T-helper 2 cell (primary cell): ENCODE measurements at regions not wholly inside any gene's neighbourhood (a gene's known extent, or its start where the extent isn't known, plus 50 kb on each side); places are given as distances from the start of the nearest gene placed in this dataset.

Source experiments
- DNase-seq, 5 experiments: peaks; one replicate each; pipeline versions ENCODE4 v3.0.0 to v3.0.0-alpha.2; 2012 to 2022

DNA sequence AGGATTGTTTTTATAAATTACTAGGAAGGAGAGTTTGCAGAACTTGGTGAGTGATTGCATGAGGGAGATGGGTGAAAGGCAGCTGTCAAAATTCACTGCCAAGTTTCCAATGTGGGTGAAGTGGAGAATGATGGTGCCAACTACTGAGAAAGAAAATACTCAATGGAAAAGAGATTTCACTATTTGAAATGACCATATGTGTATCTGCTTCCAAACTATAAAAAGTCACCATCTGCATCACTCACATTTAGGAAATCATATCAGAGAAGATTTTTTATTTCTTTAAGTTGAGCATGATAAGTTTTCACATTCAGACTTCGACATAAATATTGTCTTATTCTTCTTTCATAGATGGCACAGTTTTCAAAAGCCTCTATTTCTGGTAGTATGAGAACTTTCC, 570.0 kb upstream of the DSEL start:
- DNase-seq = no peak

DNA sequence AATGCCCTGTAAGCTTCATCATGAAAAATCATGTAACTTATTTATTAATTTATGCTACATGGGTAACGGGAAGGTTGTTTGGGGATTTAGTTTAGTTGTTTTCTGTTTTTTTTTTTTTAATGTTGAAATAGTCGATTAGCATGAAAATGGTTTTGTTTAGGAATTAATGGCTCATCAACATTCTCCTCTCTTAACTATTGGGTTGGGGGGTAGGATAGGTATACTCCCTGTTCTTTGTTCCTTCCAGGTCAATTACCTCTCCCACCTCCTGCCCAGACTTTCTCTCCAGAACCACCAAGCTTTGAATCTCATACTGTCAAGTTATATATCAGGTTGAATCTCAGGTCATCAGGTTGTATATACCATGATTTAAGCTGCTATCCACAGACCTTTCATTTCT, 568.7 kb upstream of the DSEL start:
- DNase-seq = no peak

DNA sequence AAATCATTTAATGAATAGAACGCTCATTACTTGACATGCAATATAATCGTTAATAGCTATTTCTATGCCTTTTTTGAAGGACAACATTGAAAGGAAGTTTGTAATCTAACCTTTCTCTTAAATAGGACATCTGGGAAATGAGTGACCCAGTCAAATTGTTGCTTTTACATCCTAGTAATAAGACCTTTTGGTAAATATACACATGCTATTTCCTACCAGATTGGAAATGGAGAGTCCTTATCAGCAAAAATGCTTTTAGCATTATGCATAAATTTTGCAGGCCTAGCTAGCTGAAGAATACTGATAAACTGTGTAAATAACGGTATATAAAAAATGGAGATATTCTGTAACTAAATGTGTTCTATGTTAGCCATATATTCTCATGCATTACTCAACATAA, 567.3 kb upstream of the DSEL start:
- DNase-seq = no peak

DNA sequence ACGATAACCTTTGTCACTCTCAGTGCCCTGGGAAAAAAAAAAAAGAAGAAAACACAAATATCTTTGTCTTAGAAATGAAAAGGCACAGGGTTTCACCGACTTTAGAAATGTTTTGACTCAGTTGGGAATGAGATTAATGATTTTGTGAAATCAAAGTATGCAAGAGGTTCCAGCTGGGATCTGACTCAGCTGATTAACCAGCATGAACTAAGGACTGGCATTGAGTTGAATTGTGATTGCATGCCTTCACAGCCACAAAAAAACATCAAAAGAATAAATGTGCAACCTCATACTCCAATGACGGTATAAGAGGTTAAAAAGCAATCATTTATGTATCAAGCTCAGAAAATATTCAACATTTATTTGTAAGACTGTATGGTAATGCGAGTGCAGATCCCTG, 566.6 kb upstream of the DSEL start:
- DNase-seq = no peak

DNA sequence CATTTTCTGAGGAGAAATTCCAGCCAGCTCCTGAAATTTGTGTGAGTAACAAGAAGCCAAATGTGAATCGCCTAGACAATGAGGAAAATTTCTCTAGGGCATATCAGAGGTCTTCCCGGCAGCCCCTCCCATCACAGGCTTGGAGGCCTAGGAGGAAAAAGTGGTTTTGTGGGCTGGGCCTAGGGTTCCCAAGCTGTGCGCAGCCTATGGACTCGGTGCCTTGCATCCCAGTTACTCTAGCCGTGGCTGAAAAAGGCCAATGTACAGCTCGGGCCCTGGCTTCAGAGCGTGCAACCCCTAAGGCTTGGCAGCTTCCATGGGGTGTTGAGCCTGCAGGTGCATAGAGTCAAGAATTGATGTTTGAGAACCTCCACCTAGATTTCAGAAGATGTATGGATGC, 556.2 kb upstream of the DSEL start:
- DNase-seq = no peak

DNA sequence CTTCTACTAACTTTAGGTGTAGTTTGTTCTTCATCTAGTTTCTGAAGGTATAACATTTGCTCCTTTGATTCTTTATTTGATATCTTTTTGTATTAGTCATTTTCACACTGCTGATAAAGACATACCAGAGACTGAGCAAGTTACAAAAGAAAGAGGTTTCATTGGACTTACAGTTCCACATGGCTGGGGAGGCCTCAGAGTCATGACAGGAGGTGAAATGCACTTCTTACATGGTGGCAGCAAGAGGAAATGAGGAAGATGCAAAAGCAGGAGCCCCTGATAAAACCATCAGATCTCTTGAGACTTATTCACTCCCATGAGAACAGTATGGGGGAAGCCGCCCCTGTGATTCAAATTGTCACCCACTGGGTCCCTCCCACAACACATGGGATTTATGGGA, 544.4 kb upstream of the DSEL start:
- no peak for DNase-seq

DNA sequence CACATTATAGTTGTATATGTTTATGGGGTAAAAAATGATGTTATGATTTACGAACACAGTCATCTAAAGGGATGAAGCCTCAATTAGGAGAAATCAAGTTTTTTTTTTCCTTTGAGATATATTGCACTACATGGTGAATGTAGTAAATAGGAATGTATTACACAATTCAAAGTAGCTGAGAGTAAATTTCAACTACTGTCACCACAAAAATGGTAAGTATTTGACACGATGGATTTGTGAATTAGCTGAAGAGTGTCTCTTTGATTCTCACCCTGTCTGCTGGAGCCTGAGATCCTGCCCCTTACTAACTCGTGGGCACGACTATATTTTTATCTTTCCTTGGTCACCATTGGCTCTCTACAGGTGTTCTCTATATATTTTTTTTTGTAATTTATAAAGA, 540.4 kb upstream of the DSEL start:
- DNase-seq = no peak

DNA sequence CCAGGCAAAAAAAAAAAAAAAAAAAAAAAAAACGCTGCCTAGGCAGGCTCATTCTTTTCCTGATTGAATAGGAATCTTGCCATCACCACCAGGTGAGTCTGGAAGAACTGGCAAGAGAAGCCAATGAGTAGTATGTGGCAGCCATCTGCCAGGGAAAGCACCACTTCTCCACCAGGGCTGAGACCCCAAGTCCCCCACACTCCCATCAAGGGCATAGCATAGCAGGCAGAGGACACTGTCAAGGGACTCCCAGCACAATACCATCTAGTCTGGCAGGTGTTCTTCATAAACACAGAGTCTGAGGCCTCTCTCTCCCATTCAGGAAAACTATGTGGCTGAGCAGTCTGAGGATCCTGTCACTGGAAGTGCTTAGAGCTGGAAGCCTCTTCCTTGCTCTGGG, 538.1 kb upstream of the DSEL start:
- DNase-seq = no peak

DNA sequence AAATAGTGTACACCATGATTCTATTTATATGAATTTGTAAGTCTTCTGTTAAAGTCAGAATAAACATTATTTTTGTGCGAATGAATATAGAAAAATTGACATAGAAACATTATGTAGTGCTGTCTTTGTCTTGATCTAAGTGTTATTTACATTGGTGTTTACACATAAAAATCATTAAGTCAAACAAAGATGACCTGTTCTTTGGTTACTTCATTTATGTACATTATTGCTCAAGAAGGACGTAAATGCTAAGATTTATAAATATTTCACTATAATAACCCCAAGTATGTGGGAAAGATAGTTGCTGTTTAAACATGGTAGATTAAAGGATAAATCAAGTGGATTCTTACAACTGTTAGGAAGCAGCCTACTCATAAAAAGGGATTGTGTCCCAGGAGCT, 536.8 kb upstream of the DSEL start:
- no peak for DNase-seq

DNA sequence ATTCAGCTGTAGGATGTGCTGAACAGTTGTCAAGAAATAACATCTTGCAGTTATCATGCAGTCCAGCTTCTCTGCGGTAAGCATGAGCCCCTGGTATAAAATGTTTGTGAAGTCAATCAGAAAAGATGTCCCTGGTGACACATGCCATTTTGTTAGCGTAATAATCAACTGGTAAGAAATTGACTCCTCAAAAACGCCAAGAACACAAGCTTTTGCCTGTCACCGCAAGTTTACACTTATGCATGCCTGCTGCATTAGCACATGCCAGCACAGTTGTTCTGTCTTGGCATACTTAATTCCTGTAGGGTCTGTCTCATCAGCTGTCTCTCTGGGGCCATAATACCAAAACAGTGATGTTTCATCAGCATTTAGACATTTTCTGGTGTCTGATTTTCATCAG, 524.8 kb upstream of the DSEL start:
- no peak for DNase-seq

DNA sequence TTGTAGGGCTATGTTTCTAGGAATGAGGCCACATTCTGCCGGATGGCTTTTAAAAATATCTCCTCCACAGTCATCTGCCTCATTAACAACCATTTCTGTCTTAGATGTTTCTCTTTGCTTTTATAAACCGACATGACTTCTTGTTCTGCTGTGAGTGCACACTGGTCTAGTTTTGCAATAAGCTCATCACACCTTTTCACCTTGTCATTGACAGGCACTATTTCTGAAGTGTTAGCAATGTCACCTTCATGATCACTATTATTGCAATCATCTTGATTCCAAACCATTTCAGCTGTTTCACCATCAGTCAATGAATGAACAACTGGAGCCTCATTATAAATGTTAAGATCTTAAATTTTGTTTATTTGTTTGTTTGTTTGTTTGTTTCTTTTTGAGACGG, 523.7 kb upstream of the DSEL start:
- no peak for DNase-seq

DNA sequence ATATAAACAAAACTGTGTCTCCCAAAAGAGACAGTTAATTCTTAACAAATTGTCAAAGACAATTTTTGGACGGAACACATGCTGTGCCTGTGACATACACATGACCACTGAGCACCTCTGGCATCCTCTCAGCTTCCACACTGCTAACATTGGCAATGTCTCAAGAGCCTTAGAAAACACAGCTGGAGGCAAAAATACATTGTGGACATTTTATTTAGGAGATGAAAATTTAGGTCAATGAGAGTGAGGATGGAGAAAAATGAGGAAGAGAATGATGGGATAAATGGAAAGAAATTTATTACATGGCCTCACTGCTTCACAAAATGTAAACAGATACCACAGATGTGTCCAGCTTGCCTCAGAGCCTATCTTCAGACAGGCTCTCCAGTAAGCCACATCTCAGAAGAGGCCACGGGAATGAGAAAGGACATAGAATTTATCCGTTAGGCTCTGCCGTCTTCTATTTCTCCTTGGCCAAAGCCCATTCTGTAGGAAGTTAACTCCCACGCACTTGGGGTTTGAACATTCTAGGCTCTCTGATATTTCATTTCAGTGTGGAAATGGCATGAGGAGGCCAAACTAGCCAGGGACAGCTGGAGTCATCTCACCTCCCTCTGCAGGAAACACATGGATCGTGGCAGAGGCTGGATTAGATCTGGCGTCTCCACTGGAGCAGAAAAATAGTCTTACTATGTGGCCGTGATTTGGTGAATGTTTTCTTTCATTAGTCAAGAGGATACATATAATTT, 519.4 kb upstream of the DSEL start:
- DNase-seq = no peak

DNA sequence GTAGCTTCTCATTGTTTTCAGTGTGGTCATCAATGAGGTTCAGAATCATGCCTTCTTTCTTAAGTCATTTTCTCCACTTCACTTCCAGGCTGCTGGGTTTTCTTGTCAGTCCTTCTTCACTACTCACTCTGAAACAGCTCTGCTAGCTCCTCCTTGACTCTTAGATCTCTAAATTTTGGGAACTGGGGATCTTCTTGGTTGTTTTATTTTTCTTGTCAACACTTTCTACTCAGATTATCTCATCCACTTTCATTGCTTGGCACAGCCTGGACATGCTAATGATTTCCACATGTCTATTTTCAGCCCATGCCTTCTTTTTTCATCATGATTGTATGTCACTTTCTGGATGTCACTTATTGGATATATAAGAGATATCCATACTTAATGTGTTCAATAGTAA, 517.8 kb upstream of the DSEL start:
- DNase-seq = no peak

DNA sequence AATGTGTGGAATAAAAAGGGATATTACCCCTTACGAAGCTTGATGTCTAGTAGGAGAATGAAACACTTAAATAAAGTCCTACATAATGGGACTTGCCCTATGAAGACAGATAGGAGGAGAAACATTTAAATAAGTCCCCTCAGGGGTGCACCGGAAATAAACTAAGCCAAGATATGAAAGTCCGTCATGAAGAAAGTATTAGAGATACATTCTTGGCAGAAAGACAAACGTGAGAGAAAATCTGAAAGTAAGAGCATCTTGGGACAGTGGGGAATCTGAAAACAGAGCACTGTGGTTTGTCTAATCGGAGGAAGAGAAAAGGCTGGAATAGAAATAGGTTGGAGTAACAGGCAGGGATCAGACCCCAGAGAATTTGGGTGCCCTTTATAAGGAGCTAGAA, 516.9 kb upstream of the DSEL start:
- DNase-seq = no peak

DNA sequence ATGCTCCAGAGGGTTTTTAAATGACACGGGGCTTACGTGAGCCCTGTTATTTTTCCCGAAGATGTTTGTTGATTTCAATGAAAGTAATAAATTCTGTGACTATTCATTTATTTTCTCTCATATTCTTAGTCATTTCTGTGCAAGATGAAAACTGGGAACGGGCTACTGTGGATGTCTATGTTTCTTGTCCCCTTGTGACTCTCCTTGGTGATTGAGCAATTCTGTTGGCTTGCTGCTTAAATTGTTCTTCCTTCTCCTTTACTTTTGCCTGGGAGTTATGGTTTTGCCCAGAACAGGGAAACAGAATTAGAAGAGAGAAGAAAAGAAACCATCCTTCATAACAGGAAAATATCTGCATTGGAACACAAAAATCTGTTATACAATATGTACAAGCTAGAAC, 508.2 kb upstream of the DSEL start:
- no peak for DNase-seq

DNA sequence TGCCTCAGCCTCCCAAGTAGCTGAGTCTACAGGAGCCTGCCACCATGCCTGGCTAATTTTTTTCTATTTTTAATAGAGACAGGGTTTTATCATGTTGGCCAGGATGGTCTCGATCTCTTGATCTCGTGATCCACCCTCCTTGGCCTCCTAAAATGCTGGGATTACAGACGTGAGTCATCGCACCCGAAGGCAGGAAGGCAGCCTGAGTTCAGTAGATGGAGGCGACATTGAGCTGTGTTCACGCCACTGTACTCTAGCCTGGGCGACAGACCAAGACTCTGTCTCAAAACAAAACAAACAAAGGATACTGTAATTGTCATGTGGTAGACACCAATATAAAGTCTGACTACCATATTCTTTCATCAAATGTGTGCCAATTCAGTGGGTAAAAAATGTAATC, 500.9 kb upstream of the DSEL start:
- no peak for DNase-seq

DNA sequence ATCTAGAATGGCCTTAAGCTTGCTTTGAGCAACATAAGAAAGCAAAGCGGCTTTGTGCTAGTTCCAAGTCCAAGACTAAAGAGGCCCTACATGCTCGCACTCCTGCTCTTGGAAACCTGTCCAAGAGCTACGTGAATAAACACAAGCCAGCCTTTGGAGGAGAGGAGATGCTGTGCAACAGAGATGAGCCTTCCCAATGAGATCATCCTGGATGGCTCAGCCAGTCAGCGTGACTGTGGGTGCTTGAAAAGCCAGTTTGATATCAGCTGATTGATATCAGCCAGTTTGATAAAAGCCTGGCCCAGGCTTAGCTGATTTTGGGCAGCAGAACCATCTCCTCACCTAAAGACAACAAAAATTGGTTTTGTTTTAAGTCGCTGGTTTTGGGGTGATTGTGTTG, 481.0 kb upstream of the DSEL start:
- no peak for DNase-seq

DNA sequence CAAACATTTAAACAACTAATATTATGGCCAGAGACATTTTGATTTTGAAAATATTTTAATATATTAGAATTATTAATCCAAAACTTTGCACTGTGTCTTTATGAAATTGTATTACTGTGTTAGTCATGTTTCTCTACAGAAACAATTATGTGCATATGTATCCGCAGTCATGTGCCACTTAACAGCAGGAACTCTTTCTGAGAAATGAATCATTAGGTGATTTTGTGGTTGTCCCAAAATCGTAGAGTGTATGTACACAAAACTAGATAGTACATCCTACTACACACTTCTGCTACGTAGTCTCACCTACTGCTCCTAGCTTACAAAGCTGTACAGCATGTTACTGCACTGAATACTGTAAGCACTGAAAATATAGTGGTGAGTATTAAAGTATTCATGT, 479.2 kb upstream of the DSEL start:
- DNase-seq = peak in 1 of 5 experiments; percentile 26

DNA sequence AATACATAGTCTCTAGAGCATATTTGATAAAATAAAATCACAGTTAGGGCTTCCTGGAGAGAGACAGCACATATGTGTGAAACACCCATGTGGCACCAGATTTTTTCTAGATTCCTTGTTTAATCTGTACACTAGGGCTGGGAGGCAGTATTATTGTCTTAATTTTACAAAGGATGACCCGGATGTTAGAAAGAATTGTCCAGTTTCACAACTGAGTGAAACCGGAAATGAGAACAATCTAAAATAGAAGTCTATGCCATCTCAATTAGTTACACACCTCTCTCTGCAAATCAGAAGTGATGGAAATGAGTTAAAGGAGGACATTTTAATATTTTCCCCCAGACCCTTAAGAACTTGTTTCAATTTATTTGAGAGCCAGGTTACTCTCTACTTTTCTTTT, 463.7 kb upstream of the DSEL start:
- DNase-seq = no peak

DNA sequence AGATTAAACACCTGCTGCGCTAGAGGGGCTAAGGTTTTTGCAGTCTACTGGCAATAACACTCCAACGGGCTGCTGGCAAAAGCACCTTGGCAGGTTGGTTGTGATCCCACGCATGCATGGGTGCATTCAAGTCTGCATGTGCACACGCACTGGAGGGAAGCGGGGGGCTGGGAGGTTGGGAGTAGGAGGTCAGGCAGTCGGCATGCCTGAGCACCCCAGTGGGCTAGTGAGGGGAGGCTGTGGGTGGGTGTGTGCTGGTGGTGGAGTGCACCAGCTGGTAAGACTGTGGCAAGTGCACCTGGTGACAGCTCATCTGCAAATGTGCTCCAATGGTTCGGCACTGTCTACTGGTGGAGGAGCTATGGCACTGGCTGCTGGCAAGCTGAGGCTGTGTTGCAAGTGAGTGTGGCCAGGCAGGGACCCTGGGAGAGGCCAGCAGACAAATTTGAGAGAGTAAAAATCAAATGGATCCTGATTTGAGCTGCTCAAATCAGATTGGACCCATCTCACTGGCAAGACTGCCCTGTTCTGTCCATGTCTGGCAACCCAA, 460.6 kb upstream of the DSEL start:
- DNase-seq = no peak

DNA sequence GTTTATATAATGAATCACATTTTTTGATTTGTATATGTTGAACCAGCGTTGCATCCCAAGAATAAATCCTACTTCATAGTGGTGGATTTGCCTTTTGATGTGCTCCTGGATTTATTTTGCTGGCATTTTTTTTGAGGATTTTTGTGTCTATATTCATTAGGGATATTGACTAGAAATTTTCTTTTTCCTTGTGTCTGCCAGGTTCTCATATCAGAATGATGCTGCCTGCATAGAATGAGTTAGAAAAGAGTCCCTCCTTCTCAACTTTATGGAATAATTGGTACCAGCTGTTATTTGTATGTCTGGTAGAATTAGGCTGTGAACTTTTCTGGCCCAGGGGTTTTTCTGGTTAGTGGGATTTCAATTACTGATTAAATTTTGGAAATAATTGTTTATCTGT, 457.4 kb upstream of the DSEL start:
- no peak for DNase-seq

DNA sequence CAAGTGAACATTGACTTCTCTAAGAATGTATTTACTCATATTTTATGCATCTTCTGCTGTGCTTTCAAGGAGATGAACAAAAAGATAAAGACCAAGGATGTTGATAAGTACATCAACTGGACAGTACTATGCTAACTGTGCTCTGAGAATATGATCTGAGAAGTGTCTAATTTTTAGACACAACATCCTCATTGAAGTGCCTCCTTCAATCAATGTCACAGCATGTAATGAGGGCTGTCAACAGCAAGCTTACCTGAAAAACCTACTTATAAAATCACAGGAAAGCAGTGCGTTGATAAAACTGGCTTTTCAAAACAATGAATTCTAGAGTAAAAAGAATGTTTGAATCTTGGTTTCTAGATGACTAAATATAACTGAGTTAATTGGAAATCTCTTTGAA, 452.9 kb upstream of the DSEL start:
- DNase-seq = no peak

DNA sequence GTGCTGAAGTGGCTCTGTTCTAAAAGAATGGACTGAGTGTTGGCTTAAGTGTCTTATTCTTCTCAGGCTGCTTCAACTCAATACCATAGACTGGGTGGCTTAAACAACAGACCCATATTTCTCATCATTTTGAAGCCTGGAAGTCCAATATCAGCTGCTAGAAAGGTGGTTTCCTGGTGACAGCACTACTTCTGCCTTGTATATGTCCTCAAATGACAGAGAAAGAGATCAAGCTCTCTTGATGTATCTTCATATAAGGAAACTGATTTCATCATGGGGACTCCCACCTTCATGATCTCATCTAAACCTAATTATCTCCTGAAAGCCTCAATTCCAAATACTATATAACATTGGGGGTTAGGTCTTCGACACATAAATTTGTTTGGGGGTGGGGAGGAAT, 449.7 kb upstream of the DSEL start:
- DNase-seq = no peak

DNA sequence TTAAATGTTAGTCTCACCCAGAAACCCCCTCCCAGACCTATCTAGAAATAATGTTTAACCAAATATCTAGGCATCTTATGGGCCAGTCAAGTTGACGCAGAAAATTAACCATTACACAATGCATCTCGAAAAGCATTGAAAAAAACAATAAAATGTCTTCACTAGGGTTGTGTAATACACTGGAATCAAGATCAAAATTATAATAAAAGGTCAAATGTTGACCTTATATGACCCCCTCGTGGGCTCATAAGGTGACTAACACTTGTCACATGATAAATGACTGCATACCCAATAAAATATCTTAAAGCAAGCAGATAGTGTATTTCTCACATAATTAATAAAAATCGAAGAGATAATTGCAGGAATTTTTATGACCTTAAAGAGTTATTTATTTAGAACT, 447.9 kb upstream of the DSEL start:
- DNase-seq = no peak

DNA sequence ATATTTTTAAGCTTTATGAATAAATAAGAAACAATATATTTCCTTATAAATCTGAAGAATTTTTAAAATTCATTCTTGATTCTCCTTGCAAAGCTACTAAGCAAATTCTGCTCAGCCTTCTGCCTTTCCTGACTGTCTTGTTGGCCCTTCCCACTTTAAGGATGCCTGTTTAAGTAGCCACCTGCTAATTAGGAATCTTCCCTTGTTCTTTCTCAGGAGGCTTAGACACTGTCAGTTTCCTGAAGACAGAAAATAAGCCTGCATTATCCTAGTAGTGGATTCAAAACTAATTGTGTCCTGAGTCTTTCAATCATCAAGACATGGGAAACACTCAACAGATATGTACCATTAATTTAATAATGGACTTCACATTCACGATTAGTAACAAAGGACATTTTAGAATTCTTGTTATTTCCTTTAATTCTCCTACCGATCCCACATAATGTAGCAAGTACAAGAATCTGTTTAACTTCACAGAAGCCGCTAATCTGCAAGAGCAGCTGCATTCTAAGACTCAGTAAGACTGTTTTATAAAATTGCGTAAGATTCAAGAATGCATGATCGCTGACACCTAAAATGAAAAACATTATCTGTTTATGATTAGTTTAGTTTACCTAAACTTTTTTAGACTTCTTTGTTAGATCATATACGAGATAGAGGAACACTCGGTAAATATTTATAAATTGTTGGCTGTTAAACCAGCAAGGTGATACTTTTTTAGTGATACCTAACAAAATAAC, 445.4 kb upstream of the DSEL start:
- DNase-seq = no peak
